ENCODE measurements at regions not wholly inside any gene's neighbourhood (a gene's known extent, or its start where the extent isn't known, plus 50 kb on each side); places are given as distances from the start of the nearest gene placed in this dataset.

DNA sequence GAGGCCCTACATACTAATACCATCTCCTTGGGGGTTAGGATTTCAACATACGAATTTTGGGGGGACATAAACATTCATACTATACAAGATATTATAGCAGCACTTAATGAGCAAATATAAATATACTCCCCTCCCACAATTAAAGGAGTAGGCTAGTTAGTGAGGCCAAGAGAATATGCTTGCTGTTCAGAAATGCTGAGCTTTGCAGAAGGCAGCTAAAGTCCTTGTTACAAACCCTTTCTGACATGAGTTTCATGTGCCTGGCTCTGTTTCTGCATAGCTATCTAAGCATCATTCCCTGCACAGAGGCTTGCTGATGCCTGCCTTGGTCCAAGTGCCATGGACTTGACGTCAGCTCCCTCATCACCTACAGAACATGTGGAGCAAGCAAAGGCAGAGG is 73.5 kb downstream of the GP2 start (continued):
- TF ChIP-seq ZNF462 (CRISPR knock-in tag; IDR thresholded peaks at IDR 0.05) (no peak), CTCF (conservative IDR thresholded peaks at IDR 0.05; ENCODE audit: low read depth in 2 of 2) (no peak), EZH2 (IDR thresholded peaks at IDR 0.05; ENCODE audit: low read depth, unreplicated experiment) (no peak)

- Histone ChIP-seq H3K27ac (ENCODE audit: low read depth) (no peak overlapping the region), H3K36me3 (ENCODE audit: insufficient read depth) (no peaks in the 10 kb centered on the region), H3F3A (replicated peaks; ENCODE audit: low read depth) (no peaks in the 10 kb centered on the region), H4K20me1 (replicated peaks; ENCODE audit: insufficient read depth) (no peaks in the 10 kb centered on the region), H3K27me3 (ENCODE audit: insufficient read depth) (no peaks in the 10 kb centered on the region), H3K4me3 (no peak overlapping the region), H3K9me2 (ENCODE audit: insufficient read depth) (no peaks in the 10 kb centered on the region), H2AFZ (no peak overlapping the region), H3K4me2 (no peak overlapping the region), H3K4me1 (ENCODE audit: insufficient read depth) (peaks cover 6% of the 10 kb centered on the region), H3K79me2 (replicated peaks; ENCODE audit: insufficient read depth) (no peaks in the 10 kb centered on the region)
- Mint-ChIP-seq H3K27me3 (ENCODE audit: insufficient read depth, low read depth, poor library complexity) (peaks cover 1% of the 10 kb centered on the region), H3K36me3 (ENCODE audit: low read depth) (no peaks in the 10 kb centered on the region), H3K4me1 (peaks cover 9% of the 10 kb centered on the region), H3K4me3 (no peak overlapping the region), H3K27ac (no peak overlapping the region), H3K9me3 (no peaks in the 10 kb centered on the region; the same call in 2 of the 3 replicates)
- DNase-seq (ENCODE audit: low spot score) = no peak
- no peak for ATAC-seq
- no peak for TF ChIP-seq ETS1 (IDR thresholded peaks at IDR 0.05)
- TF ChIP-seq ZNF462 (CRISPR knock-in tag; IDR thresholded peaks at IDR 0.05) = no peak
- no peak for TF ChIP-seq CREB1 (CRISPR knock-in tag; IDR thresholded peaks at IDR 0.05; ENCODE audit: low read depth)
Observed at GRCh38 chr16:20249211-20249610, 78.1 kb downstream of the GP2 start.

All from GM23338 (cell line).